Pancreas (tissue), 10 donors: ENCODE measurements at regions not wholly inside any gene's neighbourhood (a gene's known extent, or its start where the extent isn't known, plus 50 kb on each side); places are given as distances from the start of the nearest gene placed in this dataset.
A peak's percentile ranks its signal among the peaks of the same experiment; 100 is the strongest.

Experiments
- ATAC-seq, 4 donors: fragments of 200-7000 bp; cut with Tn5 transposase; one replicate each; pipeline versions ENCODE4 v1.8.0 to v1.9.1; 2020; ENCODE audit warnings: mild to moderate bottlenecking in 4 of 4, moderate library complexity in 4 of 4
- DNase-seq, 6 donors: peaks; one replicate each; pipeline ENCODE4 v3.0.0-alpha.2; 2020
- FAIRE-seq: peaks from 2 replicates; lab custom pipeline; 2012; peaks lifted over from hg19 to GRCh38; lab: Jason Lieb, UNC
- H3K27ac ChIP-seq, 4 donors: fragments of 200-600 bp; sonication (generic); 1 replicate in 3 of 4; 2 replicates in 1 of 4; pipeline versions ENCODE4 v1.5.0 to v1.8.0; 2020
- H3K27me3 ChIP-seq, 4 donors: fragments of 200-600 bp; one replicate each; pipeline ENCODE4 v1.8.0; 2021
- H3K36me3 ChIP-seq, 3 donors: fragments of 200-600 bp; sonication (generic) in 1 of 3; one replicate each; pipeline versions ENCODE4 v1.5.0 to v1.8.0; 2020 to 2021
- H3K4me1 ChIP-seq, 3 donors: fragments of 200-600 bp; one replicate each; pipeline ENCODE4 v1.8.0; 2021
- H3K4me3 ChIP-seq, 4 donors: fragments of 200-600 bp; sonication (generic) in 2 of 4; one replicate each; pipeline versions ENCODE4 v1.5.0 to v1.8.0; 2020 to 2021
- H3K9me3 ChIP-seq, 4 donors: fragments of 200-600 bp; one replicate each; pipeline ENCODE4 v1.8.0; 2021
- CTCF ChIP-seq, 4 donors: fragments of 200-600 bp; sonication (generic) in 3 of 4; IDR thresholded peaks; one replicate each; pipeline versions ENCODE4 v1.5.0 to v1.8.0; 2021; ENCODE audit warnings: antibody characterized with exemption in 4 of 4
- WGBS, 2 donors: extraction: QIAGEN DNeasy Blood & Tissue Kit; methylation state at CpG; one replicate each; pipeline ENCODE4 v1.1.7; 2013; 5-methylcytosine and 5-hydroxymethylcytosine counted together
- intact Hi-C, 3 donors: fragments of 100-400 bp; cut with DNase I; formaldehyde crosslinking; loops; one replicate each; pipeline versions ENCODE4 v1.11.1 to v1.14.2; 2022
- donor health status: healthy with polysubstance abuse.
- donor health status: DM: no; HTN: no; CAD: no; lungs with moderate emphysema.
- donor health status: DM: no; HTN: no; CAD: no.
- donor health status: control.
- donor health status: control.
- donor health status: Bipolar disorder and iron deficiency.
- donor health status: DM: yes; HTN: yes; CAD: no.
- donor health status: DM: no; HTN: no; CAD: no.
- donor health status: DM: no; HTN: no; CAD: no.
- donor health status: DM: yes; HTN: yes; CAD: no.

- intact Hi-C loops: loop anchor here in 1 of 3 donors (10.0 kb wide), 1 partner anchor 276 kb away; no protein-coding TSS in a partner anchor
- Histone ChIP-seq H3K27ac (no peak overlapping the region), H3K27me3 (no peaks in the 10 kb centered on the region), H3K4me1 (no peaks in the 10 kb centered on the region), H3K36me3 (no peaks in the 10 kb centered on the region), H3K4me3 (no peak overlapping the region), H3K9me3 (no peaks in the 10 kb centered on the region)
- FAIRE-seq (no peak), DNase-seq (peak in 5 of 6 donors; percentile 9 to 64 (median 35)), ATAC-seq (peak; percentile 43 to 88 (median 82))
- 43 to 47% methylated on average over 7 of the region's 7 CpGs for WGBS, 2 donors
- TF ChIP-seq CTCF (IDR thresholded peaks at IDR 0.05): peak in 3 of 4 donors; percentile 37 to 50 (median 44)
These were observed 1158.4 kb upstream of the TMEM132C start for GRCh38 chr12:127108360-127109215.

- no peak for DNase-seq
- Histone ChIP-seq H3K36me3 (no peaks in the 10 kb centered on the region), H3K27me3 (no peaks in the 10 kb centered on the region), H3K4me1 (no peaks in the 10 kb centered on the region), H3K27ac (no peak overlapping the region), H3K9me3 (no peaks in the 10 kb centered on the region), H3K4me3 (no peak overlapping the region)
- 61 to 67% methylated on average over 2 of the region's 2 CpGs for WGBS, 2 donors
- intact Hi-C loops: no loop called here
- no peak for TF ChIP-seq CTCF (IDR thresholded peaks at IDR 0.05)
- ATAC-seq: no peak
- FAIRE-seq: no peak
These were observed 1153.0 kb upstream of the TMEM132C start for GRCh38 chr12:127113945-127114344.

- TF ChIP-seq CTCF (IDR thresholded peaks at IDR 0.05): no peak
- Histone ChIP-seq H3K4me3 (no peak overlapping the region), H3K36me3 (no peaks in the 10 kb centered on the region), H3K27ac (no peak overlapping the region), H3K9me3 (no peaks in the 10 kb centered on the region), H3K27me3 (no peaks in the 10 kb centered on the region), H3K4me1 (no peaks in the 10 kb centered on the region)
- FAIRE-seq (no peak), ATAC-seq (no peak), DNase-seq (no peak)
- WGBS, 2 donors: 35 to 41% methylated on average over 4 of the region's 4 CpGs
- intact Hi-C loops: no loop called here
These were observed 1151.4 kb upstream of the TMEM132C start for GRCh38 chr12:127115468-127116035.

GRCh38 chr12:127118251-127118650, 1148.7 kb upstream of the TMEM132C start:
- 64 to 74% methylated on average over 3 of the region's 3 CpGs for WGBS, 2 donors
- ATAC-seq (no peak), FAIRE-seq (no peak), DNase-seq (no peak)
- no peak overlapping the region for H3K4me3 ChIP-seq
- no peak overlapping the region for H3K27ac ChIP-seq
- no peaks in the 10 kb centered on the region for H3K4me1 ChIP-seq
- no peak for TF ChIP-seq CTCF (IDR thresholded peaks at IDR 0.05)
- H3K36me3 ChIP-seq: no peaks in the 10 kb centered on the region
- no peaks in the 10 kb centered on the region for H3K27me3 ChIP-seq
- intact Hi-C loops: no loop called here
- H3K9me3 ChIP-seq: no peaks in the 10 kb centered on the region
